HEK293T (cell line): ENCODE measurements at regions not wholly inside any gene's neighbourhood (a gene's known extent, or its start where the extent isn't known, plus 50 kb on each side); places are given as distances from the start of the nearest gene placed in this dataset.

ENCODE experiments used
- CTCF ChIA-PET: fragments of 350-600 bp; formaldehyde crosslinking; extraction: SDS; loops from one replicate; lab custom pipeline; 2021; ENCODE audit warnings: antibody characterized with exemption, inconsistent platforms; lab: Yijun Ruan, JAX
- POLR2A ChIA-PET: fragments of 350-600 bp; formaldehyde crosslinking; extraction: SDS; loops from one replicate; lab custom pipeline; 2020; ENCODE audit warnings: antibody characterized with exemption, inconsistent platforms; lab: Yijun Ruan, JAX
- DNase-seq: peaks from one replicate; pipeline ENCODE4 v3.0.0; 2012; ENCODE audit warnings: mixed read lengths; ENCODE audit errors: extremely low spot score
- ARNT ChIP-seq: fragments of 450-650 bp; IDR thresholded peaks from 2 replicates; pipeline ENCODE4 v1.6.1; 2017; ENCODE audit warnings: mild to moderate bottlenecking
- BHLHE40 ChIP-seq: fragments of 450-650 bp; IDR thresholded peaks from 2 replicates; pipeline ENCODE4 v1.6.1; 2016; ENCODE audit warnings: mild to moderate bottlenecking, moderate library complexity, borderline replicate concordance
- CTBP1 ChIP-seq: fragments of 450-650 bp; IDR thresholded peaks from 2 replicates; pipeline ENCODE4 v1.6.1; 2016; ENCODE audit warnings: borderline replicate concordance
- ELF4 ChIP-seq: fragments of 450-650 bp; IDR thresholded peaks from 2 replicates; pipeline ENCODE4 v1.6.1; 2017; ENCODE audit warnings: antibody characterized with exemption
- FOXA1 ChIP-seq: fragments of 450-650 bp; IDR thresholded peaks from 2 replicates; pipeline ENCODE4 v1.6.1; 2016; ENCODE audit warnings: mild to moderate bottlenecking
- FOXK2 ChIP-seq: fragments of 450-650 bp; IDR thresholded peaks from 2 replicates; pipeline ENCODE4 v1.6.1; 2016; ENCODE audit warnings: mild to moderate bottlenecking
- FOXM1 ChIP-seq: fragments of 450-650 bp; IDR thresholded peaks from 2 replicates; pipeline ENCODE4 v1.6.1; 2017; ENCODE audit warnings: mild to moderate bottlenecking, borderline replicate concordance
- HDGF ChIP-seq: fragments of 450-650 bp; IDR thresholded peaks from 2 replicates; pipeline ENCODE4 v1.6.1; 2017; ENCODE audit warnings: antibody characterized with exemption, borderline replicate concordance
- L3MBTL2 ChIP-seq: fragments of 450-650 bp; conservative IDR thresholded peaks from 2 replicates; pipeline ENCODE4 v1.6.1; 2016; ENCODE audit warnings: mild to moderate bottlenecking
- LEF1 ChIP-seq: fragments of 450-650 bp; IDR thresholded peaks from 2 replicates; pipeline ENCODE4 v1.6.1; 2017; ENCODE audit warnings: mild to moderate bottlenecking, borderline replicate concordance
- NFRKB ChIP-seq: fragments of 450-650 bp; IDR thresholded peaks from 2 replicates; pipeline ENCODE4 v1.6.1; 2016; ENCODE audit warnings: mild to moderate bottlenecking, moderate library complexity
- PKNOX1 ChIP-seq: fragments of 450-650 bp; IDR thresholded peaks from 2 replicates; pipeline ENCODE4 v1.6.1; 2016
- SP1 ChIP-seq: fragments of 450-650 bp; IDR thresholded peaks from 2 replicates; pipeline ENCODE4 v1.6.1; 2017
- SUZ12 ChIP-seq: fragments of 450-650 bp; IDR thresholded peaks from 2 replicates; pipeline ENCODE4 v1.6.1; 2016; ENCODE audit warnings: mild to moderate bottlenecking
- TARDBP ChIP-seq: fragments of 450-650 bp; IDR thresholded peaks from 2 replicates; pipeline ENCODE4 v1.6.1; 2016
- ZNF384 ChIP-seq: fragments of 450-650 bp; IDR thresholded peaks from 2 replicates; pipeline ENCODE4 v1.6.1; 2016

GRCh38 chr16:63623551-63624039 lies 1498.3 kb downstream of the CDH11 start:
- ChIA-PET POLR2A (no interaction called here), CTCF (no interaction called here)
- TF ChIP-seq BHLHE40 (no peak), FOXM1 (no peak), TARDBP (no peak), ARNT (no peak)
- DNase-seq, result no peak

GRCh38 chr16:63618896-63619485 lies 1502.9 kb downstream of the CDH11 start:
- ChIA-PET POLR2A (no interaction called here), CTCF (no interaction called here)
- TF ChIP-seq BHLHE40 (no peak), FOXK2 (no peak), PKNOX1 (no peak), NFRKB (no peak), LEF1 (no peak), SP1 (no peak), CTBP1 (no peak), HDGF (no peak), SUZ12 (no peak), ARNT (no peak), FOXA1 (no peak), TARDBP (no peak), L3MBTL2 (no peak), ELF4 (no peak), ZNF384 (no peak), FOXM1 (no peak)
- no peak for DNase-seq

GRCh38 chr16:63617990-63618763 lies 1503.7 kb downstream of the CDH11 start:
- POLR2A ChIA-PET, result no interaction called here
- CTCF ChIA-PET, result no interaction called here

GRCh38 chr16:63617047-63617989 lies 1504.5 kb downstream of the CDH11 start:
- TF ChIP-seq FOXA1, result no peak
- no peak for TF ChIP-seq FOXM1
- TF ChIP-seq SP1, result no peak
- TF ChIP-seq TARDBP, result no peak
- TF ChIP-seq HDGF, result no peak
- TF ChIP-seq LEF1, result no peak
- no peak for TF ChIP-seq ARNT
- TF ChIP-seq NFRKB, result no peak
- TF ChIP-seq ZNF384, result no peak
- TF ChIP-seq FOXK2, result no peak
- TF ChIP-seq PKNOX1, result no peak
- no peak for TF ChIP-seq ELF4
- no peak for TF ChIP-seq CTBP1
- no peak for TF ChIP-seq BHLHE40
- no peak for TF ChIP-seq SUZ12
- ChIA-PET CTCF (no interaction called here), POLR2A (no interaction called here)
- DNase-seq, result no peak

More at GRCh38 chr16:63617990-63618763, 1503.7 kb downstream of the CDH11 start:
- no peak for DNase-seq
- TF ChIP-seq FOXK2, result no peak
- no peak for TF ChIP-seq HDGF
- no peak for TF ChIP-seq ARNT
- no peak for TF ChIP-seq SUZ12
- TF ChIP-seq NFRKB, result no peak
- TF ChIP-seq L3MBTL2, result no peak
- no peak for TF ChIP-seq LEF1
- no peak for TF ChIP-seq CTBP1
- no peak for TF ChIP-seq FOXM1

- DNase-seq, result no peak
- ChIA-PET POLR2A (no interaction called here), CTCF (no interaction called here)
- TF ChIP-seq HDGF (no peak), SP1 (no peak)
Observed at GRCh38 chr16:63614429-63614828, 1507.4 kb downstream of the CDH11 start.

GRCh38 chr16:63613701-63614100 lies 1508.2 kb downstream of the CDH11 start:
- TF ChIP-seq FOXM1 (no peak), PKNOX1 (no peak), SP1 (no peak), LEF1 (no peak), TARDBP (no peak), NFRKB (no peak), CTBP1 (no peak), L3MBTL2 (no peak)
- DNase-seq, result no peak
- CTCF ChIA-PET, result no interaction called here
- POLR2A ChIA-PET, result no interaction called here
